ENCODE measurements at regions not wholly inside any gene's neighbourhood (a gene's known extent, or its start where the extent isn't known, plus 50 kb on each side); places are given as distances from the start of the nearest gene placed in this dataset.
A peak's percentile ranks its signal among the peaks of the same experiment; 100 is the strongest.
"Not testable (repeated sequence)": the region's sequence is repeated elsewhere in the genome, so short reads cannot be mapped to it uniquely, and the experiment has no call there.

DNA sequence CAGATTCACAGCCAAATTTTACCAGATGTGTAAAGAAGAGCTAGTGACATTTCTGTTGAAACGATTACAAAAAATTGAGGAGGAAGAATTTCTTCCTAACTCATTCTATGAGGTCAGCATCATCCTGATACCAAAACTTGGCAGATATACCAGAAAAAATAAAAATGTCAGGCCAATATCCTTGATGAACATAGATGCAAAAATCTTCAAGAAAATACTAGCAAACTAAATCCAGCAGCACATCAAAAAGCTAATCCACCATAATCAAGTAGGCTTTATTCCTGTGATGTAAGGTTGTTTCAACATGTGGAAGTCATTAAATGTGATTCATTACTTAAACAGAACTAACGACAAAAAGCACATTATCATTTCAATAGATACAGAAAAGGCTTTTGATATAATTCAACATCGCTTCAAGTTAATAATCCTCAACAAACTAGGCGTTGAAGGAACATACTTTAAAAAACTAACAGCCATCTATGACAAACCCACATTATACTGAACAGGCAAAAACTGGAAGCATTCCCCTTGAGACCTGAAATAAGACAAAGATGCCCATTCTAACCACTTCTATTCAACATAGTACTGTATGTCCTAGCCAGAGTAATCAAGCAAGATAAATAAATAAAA lies 807.7 kb upstream of the ZWINT start:
- DNase-seq (ENCODE audit: low spot score): no peak

DNA sequence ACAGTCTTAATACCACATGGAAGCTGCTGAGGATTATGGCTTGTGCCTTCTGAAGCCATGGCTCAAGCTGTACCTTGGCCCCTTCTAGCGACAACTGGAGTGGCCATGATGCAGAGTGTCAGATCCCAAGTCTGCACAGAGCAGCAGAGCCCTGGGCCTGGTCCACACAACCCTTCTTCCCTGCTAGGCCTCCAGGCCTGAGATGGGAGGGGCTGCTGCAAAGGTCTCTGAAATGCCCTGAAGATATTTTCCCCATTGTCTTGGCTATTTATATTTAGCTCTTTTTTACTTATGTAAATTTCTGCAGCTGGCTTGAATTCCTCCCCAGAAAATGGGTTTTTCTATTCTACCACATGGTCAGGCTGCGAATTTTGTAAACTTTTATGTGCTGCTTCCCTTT lies 804.6 kb upstream of the ZWINT start:
- DNase-seq (ENCODE audit: low spot score): no peak

DNA sequence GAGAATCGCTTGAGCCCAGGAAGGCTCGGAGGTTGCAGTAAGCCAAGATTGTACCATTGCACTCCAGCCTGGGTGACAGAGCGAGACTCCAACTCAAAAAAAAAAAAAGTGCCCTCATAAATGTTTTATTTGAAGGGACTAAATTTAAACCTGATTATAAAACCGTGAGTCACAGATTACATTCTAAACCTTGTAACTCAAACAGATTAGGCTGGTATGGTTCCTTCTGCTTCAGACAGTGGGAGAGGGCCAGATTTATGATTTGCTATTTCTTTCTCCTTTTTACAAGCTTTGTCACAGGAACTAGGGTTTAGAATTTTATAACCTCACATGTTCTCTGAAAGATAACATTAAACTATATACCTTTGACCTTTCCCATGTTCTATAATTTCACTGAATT lies 801.2 kb upstream of the ZWINT start:
- no peak for DNase-seq (ENCODE audit: low spot score)

DNA sequence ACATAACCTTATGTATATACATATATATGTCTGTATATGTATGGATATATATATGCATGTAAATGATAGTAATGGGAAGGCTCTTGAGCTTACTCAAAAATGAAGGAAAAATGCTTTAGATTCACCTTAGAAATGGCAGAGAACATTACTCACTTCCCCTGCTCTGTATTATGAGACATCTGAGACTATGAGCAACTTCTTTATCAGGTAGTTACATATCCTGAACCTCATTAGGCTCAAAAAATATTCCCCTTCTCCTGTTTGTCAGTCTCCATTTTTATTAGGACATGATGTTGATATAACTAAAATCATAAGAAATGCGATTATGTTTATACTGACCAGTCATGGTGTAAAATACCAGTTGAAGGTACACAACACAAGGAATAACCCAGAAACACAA lies 800.1 kb upstream of the ZWINT start:
- DNase-seq (ENCODE audit: low spot score): no peak

DNA sequence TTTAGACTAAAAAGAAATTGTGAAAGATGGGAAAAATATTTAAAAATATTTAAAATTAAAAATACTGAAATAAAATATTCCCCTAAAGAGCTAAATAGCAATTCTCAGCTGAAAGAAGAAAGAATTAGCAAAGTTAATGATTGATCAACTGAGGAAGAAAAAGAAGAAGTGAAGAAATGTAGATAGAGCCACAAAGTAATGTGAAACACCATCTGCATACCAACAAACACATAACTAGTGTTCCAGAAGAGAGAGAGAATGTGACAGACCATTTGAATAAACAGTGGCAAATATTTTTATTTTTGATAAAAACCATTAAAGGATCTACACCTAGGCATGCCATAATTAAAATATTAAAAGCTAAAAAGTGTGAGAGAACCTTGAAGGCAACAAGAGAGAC lies 784.5 kb upstream of the ZWINT start:
- DNase-seq (ENCODE audit: low spot score): no peak

DNA sequence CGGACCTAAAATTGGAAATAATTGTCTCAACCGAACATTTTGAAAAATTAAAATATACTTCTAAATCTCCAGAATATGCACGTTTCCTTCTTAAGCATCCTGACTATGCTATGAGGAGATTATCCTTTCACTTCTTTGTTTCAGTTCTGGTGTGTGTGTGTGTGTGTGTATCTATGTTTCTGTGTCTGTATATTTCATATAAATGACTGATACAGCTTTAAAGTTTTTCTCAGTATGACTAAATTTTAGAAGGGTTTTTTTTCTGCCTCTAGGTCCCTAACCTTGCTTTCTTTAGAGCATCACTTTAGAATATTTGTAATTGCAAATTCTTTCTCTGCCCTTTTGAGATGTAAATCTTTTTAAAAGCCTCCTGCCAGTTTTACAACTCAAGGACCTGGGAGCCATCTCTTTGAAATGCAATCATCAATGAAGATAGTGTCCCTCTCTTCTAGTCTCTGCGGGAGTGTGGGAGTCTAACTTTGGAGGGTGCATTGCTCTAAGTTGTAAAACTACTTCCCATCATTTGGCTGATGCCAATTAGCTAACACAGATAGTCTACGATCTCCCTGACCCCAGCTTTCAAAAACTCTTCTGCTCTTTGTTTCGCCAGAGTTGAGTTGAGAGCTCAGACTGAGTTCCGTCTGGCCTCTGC lies 782.0 kb upstream of the ZWINT start:
- no peak for DNase-seq (ENCODE audit: low spot score)

DNA sequence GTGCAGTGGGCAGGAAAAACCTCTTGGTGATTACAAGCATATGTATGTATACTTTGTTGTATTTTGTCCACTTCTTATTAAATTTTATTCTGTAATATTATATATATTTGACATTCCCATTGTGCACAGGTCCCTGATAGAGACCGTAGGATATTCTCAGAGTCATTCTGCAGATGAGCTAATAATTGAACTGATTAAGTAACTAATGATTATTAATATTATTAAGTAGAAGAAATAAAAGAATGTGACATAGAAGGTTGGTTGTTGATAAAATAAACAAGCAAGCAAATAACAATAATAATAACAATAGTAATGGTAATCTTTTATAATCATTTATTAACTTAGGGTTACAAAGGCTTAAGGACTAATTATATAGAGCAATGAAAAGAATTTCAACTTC lies 780.6 kb upstream of the ZWINT start:
- no peak for DNase-seq (ENCODE audit: low spot score)

DNA sequence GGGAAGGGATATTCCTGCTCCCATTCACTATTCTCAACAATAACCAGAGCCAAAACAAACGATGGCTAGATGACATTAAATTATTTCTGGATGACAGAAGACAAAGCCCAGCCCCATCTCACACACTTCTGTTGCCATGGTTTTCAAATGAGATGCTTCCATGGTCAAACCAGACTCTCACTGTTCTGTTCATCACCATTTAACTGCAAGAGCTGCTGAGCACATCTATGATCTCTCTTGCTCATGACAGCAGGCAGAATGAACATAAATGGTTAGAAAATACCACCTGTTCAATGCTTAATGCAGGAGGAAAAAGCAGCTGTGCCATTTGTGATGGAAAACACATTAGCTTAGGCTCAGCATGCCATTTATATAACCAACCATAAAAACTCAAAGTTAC lies 758.6 kb upstream of the ZWINT start:
- DNase-seq (ENCODE audit: low spot score): no peak

DNA sequence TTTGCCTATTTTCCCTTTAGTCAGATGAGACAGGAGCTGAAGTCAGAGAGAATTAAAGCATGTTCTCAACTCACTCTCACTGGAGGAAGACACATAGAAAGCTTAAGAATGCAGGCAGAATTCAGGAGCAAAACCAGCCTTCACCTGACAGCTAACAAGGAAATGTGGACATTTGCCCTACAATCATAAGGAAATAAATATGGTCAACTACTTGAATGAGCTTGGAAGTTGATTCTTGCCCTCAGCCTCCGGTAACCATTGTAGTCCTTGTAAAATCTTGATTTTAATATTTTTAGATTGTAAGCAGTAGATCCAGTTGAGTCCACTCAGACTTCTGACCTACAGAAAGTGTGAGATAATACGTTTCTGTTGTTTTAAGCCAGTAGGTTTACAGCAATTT lies 752.5 kb upstream of the ZWINT start:
- DNase-seq (ENCODE audit: low spot score): no peak

DNA sequence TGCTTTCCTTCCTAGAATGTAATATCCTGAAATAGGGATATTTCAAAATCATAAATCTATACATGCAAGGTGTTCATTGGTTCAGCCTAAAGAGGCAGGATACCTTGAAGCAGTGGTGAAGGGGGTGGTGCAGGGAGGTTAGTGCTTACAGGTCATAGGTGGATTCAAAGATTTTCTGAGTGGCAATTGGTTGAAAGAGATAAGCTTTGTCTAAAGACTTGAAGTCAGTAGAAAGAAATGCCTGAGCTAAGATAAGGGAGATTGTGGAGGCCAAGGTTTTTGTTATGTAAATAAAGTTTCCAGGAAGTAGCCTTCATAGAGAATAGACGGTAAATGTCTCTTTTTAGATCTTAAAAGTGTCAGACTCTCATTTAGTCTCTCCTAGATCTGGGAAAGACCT lies 741.2 kb upstream of the ZWINT start:
- DNase-seq (ENCODE audit: low spot score): no peak

DNA sequence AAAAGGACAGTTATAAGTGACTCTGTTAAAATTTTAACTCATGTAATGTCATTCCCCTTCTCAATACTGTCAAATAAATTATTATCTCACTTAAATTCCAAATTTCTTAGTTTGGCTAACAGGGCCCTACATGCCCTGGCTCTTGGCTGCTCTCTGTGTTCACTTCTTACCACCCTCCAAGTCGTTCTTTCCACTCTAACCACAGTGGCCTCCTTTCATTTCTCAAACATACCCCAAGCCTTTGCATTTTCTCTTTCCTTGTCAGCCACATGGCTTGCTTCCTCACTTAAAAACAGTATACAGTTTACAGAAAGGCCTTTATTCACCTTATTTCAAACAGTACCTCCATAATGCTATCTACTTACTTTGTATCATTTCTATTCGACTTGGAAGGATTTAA lies 737.1 kb upstream of the ZWINT start:
- DNase-seq (ENCODE audit: low spot score): peak; percentile 1

DNA sequence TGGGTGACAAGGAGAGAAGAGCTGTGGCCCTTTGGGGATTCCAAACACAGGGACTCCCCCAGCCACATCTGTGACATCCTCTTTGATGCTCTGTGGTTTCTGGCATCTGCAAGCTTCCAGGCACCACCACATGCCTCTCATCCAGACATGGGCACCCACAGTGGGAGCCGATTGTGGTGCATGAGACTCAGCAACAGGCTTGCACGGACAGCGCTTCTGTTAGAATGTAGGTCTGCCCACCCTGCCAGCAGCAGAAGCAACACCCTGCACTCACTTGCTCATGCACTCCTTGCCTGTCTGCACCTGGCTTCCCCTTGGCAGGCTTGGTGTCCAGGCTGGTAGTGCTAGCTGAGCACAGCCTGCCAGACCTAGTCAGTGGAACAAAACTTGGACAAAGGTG lies 735.0 kb upstream of the ZWINT start:
- no peak for DNase-seq (ENCODE audit: low spot score)

DNA sequence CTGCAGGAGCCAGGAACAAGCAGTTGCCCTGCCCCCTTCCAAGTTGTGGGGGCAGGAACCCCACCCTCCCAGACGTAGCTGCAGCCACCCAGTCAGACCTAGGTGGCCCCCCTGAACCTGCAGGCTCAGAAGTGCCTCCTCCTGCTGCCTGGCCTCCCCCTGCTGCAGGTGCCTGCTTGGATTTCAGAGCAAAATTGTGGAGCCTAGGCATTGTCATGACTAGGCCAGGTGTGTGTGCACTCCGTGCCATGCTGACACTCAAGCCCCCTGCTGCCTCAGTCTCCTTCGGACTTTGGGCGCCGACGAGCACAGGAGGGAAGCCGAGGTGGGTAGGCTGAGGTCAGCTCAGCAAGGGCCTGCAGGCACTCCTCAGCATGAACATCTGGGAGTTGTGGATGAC lies 733.9 kb upstream of the ZWINT start:
- DNase-seq (ENCODE audit: low spot score): no peak

DNA sequence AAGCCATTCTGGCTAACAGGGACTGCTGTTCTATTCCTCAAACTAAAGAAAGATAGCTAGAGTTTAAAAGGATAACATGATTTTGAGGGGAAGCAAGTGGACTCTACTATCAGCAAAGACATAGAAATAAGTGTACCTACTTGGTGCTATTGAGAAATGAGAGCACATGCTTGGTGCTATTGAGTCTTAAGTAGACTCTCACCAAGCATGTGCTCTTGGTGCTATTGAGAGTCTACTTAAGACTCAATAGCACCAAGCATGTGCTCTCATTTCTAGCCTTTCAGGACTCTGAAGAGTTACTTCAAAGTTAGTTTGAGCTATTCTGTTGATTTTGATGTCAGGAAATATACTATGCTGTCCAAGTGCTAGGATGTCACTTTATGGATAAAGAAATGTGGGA lies 733.0 kb upstream of the ZWINT start:
- DNase-seq (ENCODE audit: low spot score): no peak

DNA sequence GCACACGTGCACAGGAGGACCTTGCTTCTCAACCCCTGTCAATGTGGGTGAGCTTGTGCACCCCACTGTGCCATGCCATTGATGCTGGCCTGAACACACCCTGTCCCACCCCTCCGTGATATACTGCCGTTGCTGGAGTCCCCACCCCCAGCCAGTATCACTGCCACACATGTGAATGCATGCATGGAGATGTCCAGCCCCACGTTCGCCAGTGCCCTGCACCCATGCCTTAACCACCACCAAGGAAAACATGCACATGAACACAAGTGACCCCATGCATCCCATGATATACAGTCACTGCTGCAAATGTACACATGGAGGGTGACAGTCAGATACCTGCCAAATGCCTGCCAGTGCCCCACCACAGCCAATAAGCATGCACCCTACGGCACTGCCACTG lies 692.5 kb upstream of the ZWINT start:
- no peak for DNase-seq (ENCODE audit: low spot score)

DNA sequence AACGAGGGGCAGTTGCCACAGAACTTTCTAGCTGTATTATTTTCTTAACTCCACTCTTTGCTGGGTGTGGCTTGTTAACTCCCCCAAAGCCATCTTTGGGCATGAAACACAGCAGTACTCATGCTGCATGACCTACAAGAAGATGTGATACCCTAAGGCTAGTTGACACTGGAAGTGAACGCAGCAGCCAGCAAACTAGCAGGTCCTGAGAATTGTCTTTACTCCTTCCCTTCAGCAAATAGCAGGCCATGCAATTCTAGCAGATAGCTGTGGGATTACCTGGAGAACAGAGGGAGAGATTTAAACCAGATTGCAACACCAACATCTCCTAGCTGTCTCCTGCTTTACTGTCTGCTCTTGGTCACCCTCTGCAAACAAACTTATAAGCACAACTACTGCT lies 688.0 kb upstream of the ZWINT start:
- no peak for DNase-seq (ENCODE audit: low spot score)

DNA sequence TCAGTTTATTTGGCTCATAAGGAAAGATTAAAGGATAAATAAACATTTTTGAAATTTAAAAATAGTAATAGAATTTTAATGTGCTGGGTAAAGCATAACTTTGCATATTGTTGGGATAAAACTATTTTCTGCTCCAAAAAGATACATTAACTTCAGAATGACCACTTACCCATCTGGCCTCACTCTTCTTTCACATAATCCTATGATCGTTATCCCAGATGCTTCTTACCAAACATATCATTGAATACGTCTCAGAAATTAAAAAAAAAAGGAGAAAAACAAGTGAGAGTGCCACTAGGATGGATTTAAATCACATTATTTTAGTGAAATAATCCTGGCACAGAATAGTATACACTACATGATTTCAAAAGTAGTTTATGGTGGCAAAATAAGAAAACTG lies 677.5 kb upstream of the ZWINT start:
- no peak for DNase-seq (ENCODE audit: low spot score)

DNA sequence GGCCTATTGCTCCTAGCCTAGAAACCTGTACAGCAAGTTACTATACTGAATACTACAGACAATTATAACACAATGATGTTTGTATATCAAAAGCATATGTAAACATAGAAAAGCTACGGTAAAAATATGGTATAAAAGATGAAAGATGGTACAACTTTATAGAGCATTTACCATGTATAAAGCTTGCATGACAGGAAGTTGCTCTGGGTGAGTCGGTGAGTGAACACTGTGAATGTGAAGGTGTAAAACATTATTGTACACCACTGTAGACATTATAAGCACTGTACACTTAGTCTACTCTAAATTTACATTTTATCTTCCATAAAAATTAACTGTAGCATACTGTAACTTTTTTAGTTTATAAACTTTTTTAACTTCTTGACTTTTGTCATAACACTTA lies 674.3 kb upstream of the ZWINT start:
- DNase-seq (ENCODE audit: low spot score): no peak

DNA sequence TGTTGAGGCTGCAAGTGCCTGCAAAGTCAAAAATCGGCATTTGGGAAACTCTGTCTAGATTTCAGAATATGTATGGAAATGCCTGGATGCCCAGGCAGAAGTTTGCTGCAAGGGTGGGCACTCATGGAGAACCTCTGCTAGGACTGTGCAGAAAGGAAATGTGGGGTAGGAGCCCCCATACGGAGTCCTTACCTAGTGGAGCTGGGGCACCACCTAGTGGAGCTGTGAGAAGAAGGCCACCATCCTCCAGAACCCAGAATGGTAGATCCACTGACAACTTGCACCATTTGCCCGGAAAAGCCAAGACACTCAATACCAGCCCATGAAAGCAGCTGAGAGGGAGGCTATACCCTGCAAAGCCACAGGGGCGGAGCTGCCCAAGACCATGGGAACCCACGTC lies 671.2 kb upstream of the ZWINT start:
- DNase-seq (ENCODE audit: low spot score): not testable (repeated sequence)

DNA sequence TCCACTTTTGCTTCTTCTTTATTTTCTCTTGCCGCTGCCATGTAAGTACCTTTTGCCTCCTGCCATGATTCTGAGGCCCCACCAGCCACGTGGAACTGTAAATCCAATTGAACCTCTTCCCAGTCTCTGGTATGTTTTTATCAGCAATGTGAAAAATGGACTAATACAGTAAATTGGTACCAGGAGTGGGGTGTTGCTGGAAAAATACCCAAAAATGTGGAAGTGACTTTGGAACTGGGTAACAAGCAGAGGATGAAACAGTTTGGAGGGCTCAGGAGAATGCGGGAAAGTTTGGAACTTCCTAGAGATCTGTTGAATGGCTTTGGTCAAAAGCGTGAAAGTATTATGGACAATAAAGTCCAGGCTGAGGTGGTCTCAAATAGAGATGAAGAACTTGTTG lies 670.3 kb upstream of the ZWINT start:
- DNase-seq (ENCODE audit: low spot score): no peak

DNA sequence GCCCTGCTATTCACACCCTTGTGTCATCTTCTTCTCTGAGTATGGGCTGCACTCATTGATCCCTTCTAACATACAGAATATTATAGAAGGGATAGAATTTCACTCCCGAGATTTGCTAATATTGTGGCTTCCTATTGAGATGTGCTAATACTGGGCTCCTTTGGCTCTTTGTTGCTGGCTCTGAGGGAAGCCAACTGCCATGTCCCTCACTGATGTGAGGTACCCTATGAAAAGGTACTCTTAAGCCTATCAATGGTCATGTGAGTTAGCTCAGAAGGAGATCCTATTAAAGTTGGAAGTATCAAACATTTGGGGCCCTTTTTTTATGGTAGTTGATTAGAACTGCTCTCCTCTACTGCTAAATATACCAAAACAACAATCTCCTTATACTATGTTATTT lies 665.2 kb upstream of the ZWINT start:
- DNase-seq (ENCODE audit: low spot score): no peak

DNA sequence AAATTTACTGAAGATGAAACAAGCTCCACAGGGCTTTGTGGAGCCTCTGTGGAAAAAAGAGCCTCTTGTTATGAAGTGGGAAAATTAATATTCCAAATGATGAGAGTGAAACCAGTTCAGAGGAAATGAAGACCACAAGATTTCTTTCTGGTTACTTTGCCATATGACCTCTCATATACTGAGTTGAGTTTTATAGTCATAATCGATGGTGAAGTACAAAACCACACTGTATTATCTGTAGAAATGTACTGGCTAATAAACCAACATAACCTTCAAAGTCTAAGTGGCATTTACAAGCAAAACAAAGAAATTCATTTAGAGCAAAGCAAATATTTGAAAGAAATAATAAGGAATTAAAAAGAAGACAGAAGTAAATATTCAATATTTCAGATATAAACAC lies 662.6 kb upstream of the ZWINT start:
- DNase-seq (ENCODE audit: low spot score): peak; percentile 1

DNA sequence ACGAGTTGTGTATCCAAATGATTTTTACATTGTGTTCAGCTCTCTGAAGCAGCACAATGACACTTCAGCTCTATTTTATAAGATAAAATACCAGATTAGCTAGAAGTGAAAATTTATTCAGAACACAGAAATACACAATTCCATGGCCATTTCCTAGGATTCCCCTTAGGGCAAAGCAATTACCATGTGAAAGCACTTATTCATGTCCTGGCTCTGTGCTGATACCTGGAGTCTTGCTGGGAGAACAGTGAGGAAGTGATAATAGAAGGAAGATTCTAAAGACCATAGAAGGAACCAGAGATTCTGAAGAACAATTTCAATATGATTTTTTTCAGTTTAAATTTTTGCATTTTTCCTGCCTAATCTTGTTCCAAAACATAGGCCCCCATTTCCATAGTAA lies 657.4 kb upstream of the ZWINT start:
- peak; percentile 51 for DNase-seq (ENCODE audit: low spot score)

DNA sequence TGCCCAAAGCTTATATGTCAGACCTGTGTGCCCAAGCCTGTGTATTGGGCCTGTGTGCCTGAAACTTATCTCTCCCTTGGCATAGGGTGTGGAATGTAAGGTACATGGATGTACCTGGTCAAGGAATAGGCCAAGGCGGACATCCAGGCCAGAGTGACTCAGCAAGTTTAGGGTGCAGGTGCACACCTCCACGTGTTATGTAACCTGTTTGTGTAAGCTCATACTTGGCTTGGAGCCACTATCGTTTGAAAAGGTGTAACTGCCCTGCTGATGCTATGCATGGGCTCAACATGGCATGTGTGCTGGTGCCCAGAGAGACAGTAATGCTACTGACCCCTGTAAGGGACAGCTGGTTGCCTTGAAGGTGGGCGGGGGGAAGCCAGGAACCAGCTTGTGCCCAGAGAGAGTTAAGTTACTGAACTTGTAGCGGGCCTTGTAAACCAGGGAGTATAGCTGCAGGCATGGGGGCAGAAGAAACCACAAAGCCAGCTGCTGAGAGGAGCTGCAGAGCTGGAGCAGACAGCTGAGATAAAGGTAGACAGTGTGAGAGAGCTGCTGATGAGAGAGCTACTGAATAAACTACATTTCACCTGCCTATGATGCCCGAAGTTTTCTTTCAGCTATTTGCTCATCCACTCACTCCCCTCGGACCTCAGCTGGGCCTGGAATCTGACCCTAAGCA lies 656.4 kb upstream of the ZWINT start:
- no peak for DNase-seq (ENCODE audit: low spot score)

Measured in COLO829 (cell line).